G401.6 (cell line): ENCODE measurements at regions not wholly inside any gene's neighbourhood (a gene's known extent, or its start where the extent isn't known, plus 50 kb on each side); places are given as distances from the start of the nearest gene placed in this dataset.
"Not testable (repeated sequence)": the region's sequence is repeated elsewhere in the genome, so short reads cannot be mapped to it uniquely, and the experiment has no call there.

Experiments used
- FAIRE-seq: peaks from 2 replicates; lab custom pipeline; 2012; peaks lifted over from hg19 to GRCh38; lab: Jason Lieb, UNC

DNA sequence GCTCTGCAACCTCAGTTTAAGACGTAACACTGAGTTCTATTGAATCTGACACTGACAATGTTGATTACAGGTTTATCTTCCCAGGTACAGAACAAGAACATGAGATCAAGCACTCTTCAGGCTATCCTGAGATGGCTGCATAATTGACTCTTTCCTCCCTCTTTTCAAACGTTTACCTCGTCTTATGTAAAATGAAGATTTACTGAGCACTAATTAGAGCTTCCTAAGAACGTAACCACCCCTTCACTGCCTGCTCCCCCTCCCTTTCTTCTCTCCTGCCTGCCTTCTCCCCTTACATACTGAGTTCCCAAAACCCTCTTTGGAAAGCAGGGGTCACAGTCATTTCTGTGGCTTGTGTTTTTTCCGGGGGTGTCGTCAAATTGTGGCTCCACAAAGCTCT is 86.2 kb upstream of the ADCY2 start:
- not testable (repeated sequence) for FAIRE-seq

DNA sequence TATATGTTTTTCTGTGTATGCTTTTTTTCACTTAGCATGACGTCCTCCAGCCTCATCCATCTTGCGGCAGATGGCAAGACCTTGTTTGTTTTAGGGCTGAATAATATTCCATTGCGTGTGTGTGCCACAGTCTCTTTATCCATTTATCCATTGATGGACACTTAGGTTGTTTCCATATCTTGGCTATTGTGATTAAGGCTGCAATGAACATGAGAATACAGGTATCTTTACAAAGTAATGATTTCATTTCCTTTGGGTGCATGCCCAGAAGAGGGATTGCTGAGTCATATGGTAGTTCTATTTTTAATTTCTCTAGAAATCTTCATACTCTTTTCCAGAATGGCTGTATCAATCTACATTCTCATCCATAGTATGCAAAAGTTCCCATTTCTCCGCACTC is 85.3 kb upstream of the ADCY2 start:
- not testable (repeated sequence) for FAIRE-seq

DNA sequence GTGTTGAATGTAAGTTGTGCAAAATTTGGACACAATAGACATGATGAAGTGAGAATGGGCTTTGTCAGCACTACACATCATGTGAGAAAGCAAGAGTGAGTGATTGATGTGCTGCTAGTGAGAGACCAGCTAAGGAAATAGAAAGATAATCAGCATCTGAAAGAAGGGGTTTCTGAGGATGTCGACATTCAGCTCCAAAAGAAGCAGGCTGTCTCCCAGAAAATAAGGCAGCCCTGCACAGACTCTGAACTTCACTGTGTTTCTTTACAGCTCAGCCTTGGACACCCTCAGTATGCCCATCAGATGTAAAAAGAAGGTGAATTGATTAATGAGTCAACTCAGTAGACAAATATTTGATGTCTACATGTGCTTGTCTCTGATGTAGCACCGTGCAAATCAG is 80.8 kb upstream of the ADCY2 start:
- FAIRE-seq, result no peak

DNA sequence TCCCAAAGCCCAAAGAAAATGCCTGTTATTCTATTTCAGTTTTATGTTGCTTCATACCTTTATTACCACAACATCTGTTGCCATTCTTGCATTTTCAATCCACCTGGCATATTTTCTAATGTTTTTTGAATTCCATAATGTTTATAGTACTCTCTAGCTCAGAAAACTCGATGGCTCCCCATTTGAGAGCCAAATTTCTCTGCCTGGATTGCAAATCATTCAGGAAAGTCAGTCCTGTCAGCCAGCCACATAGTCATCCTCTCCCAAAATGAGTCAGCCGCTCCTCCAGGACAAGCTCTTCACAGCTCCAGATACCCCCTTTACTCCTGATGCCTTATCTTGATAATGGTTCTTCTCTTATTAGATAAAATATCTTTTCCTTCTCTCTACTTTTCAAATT is 78.2 kb upstream of the ADCY2 start:
- no peak for FAIRE-seq

DNA sequence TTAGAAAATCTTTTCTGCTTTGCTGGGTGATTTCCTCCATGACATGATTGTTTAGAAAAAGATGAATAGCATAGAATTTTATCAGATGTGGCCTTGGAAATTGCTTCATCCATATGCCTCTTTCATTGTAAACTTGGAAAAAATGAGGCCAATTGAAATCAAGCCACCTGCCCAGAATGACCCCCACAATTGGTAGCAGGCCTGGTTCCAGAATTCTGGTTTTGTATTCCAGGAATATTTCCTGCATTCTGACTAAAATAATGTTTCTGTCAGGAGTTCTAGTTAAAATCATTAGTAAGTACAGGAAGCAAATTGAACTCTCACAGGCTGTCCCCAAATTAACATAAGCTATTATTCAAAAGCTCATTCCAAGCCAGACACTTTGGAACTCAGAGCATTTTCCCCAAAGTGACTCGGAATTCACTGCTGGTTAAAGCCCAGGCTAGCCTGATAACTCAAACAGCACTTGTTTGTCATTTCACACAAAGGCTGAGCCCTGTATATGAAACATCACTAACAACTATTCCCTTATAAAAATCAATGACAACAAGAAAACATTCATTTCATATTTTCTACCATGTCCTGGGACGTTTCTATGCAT is 75.1 kb upstream of the ADCY2 start:
- FAIRE-seq, result no peak

DNA sequence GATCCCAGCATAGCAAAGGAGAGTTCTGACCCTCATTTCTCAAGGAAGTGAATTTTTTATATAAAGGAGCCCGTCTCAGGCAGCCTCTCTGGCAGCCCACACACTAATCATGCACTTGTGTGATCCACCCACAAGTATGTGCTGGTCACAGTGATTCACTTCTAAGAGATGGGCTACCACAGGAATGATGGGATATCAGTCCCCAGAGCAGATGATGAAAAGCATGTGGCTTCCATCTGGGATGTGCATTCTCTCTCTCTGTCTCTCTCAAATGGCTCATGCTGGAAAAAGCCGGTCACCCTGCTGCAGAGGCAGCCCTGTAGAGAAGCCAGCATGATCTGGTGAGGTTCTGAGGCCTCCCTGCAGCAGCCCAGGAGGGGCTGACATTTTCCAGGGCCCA is 74.2 kb upstream of the ADCY2 start:
- no peak for FAIRE-seq

DNA sequence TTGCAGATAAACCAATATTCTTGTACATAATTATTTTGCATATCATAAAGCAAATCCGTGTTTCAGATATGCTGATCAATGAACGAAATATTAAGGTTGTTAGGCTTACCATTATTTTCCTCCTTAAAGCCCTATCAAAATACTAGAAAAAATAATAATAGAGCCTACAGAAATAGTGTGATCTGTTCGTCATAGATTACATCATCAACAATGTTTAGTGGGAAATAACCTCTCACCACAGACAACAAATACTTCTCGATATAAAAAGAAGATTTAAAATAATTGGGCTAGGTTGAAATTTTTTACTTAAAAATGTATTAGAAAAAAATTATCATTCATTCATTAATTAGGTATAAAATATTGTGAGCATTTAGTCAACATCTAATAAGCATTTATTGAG is 71.0 kb upstream of the ADCY2 start:
- no peak for FAIRE-seq

DNA sequence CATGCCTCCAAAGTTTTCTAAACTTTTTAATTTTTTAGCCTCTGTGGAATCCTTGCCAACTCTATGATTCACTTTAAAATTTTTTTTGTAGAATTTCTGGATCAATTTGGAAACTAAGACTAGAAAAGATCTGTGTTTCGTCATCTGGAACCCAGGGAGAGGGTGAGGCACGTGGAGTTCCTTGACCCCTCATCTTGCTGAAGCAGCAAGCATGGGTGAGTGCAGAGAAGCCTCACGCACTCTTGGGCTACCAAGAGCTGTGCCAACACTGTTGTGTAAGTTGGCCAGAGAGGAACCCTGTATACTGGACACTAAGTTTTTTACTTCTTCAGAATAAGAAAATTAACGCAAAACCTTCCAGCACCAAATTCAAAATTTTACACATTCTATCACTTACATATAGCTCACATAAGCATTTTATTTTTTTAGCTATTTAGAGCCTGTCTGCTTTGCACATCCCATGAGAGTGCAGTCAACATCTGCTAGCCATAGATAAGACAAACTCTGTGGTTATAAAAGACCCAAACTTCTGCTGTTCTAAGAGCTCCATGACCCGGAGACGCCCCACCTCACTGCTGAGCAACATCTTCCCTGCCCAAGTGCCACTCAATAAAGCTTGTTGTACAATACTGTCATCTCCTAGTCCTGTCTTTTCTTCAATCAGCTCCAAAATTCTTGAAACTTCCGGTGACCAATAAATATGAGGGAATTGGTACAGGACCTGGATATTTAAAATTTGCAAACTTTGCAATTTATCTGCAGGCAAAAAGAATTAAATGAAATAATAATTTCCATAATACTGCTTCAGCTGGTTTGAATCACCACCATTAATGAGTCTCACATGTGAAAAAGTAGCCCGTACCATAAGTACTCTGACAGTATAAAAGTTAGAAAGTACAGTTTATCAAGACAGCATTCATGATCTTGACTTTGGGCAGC is 69.7 kb upstream of the ADCY2 start:
- FAIRE-seq, result no peak

DNA sequence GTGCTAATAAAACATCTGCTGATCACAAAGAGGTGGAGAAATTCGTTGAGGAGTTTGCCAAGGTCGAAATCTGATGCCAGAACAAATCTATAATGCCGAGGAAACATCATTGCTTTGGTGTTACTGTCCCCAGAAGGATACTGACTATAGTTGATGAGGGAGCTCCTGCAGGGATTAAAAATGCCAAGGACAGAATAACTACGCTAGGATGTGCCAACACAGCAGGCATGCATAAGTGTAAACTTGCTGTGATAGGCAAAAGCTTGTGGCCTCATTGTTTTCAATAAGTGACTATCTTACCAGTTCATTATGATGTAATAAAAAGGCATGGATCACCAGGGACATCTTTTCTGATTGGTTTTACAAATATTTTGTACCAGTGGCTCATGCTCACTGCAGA is 66.8 kb upstream of the ADCY2 start:
- no peak for FAIRE-seq

DNA sequence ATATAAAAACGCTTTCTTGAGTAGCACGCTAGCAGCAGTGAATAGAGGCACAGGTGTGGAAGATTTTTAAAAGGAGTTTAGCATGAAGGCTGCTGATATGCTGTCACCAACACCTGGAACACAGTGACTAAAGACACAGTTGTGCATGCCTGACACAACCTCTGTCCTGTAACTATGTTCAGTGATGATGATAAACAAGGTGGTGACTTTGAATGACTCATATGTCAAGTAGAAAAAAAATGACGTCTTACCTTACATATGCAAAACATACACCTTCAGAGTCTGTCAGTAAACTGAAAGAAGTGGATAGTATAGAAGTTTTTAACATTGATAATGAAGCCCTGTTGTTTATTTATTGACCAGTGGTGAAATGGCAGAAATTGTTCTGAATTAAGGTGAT is 66.2 kb upstream of the ADCY2 start:
- FAIRE-seq, result no peak

DNA sequence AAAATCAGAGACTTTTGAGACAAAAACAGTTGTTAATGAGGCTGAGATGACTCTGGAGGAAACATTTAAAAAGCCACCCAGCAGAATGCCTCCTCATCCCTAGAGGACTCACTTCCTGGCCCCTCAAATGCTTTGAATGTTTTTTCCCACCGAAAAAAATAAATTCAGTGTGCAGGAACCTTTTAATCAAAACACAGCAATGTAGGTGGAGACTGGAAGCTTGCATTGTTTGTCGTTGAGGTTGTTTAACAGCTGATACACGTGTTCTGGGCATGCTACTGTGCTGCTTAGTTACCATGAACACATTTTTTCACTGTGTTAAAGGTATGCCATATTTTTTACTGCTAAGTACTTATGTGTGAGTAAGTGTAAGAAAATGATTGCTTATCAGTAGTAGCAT is 65.7 kb upstream of the ADCY2 start:
- FAIRE-seq, result no peak

DNA sequence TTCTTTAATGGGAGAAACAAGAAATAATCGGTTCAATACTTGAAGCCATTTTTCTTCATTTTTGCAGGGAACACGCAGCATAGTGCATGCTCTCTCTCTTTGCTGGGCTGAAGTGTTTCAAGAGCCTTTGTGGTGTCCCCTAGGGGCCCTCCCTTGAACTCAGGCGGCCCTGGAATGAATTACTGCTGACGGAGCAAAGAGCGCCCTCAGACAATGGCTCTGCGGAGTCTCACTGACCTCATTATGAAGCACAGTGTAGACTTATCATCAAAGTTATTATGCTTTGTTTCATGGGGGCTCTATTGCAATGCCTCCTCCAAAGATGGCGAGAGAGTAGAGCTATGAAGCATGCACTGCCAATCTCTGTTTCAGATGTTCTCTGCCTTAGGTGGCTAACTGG is 64.8 kb upstream of the ADCY2 start:
- FAIRE-seq, result no peak
